Prostate gland (tissue), 2 donors: ENCODE measurements at regions not wholly inside any gene's neighbourhood (a gene's known extent, or its start where the extent isn't known, plus 50 kb on each side); places are given as distances from the start of the nearest gene placed in this dataset.

Source experiments
- POLR2A ChIP-seq: fragments of 450-650 bp; IDR thresholded peaks from one replicate; pipeline ENCODE4 v1.6.1; 2016; ENCODE audit warnings: antibody characterized with exemption, mild to moderate bottlenecking
- POLR2AphosphoS5 ChIP-seq: sonication (generic); formaldehyde crosslinking; IDR thresholded peaks from one replicate; pipeline ENCODE4 v1.6.1; 2017; ENCODE audit warnings: antibody characterized with exemption
- TF ChIP-seq, protein P1 (sequence below), 4 experiments: fragments of 200-600 bp in 2 of 4; fragments of 450-650 bp in 2 of 4; sonication (generic) in 2 of 4; IDR thresholded peaks; 1 replicate in 3 of 4; 2 replicates in 1 of 4; pipeline ENCODE4 v1.5.1; 2016 to 2019; ENCODE audit warnings: antibody characterized with exemption in 4 of 4, mild to moderate bottlenecking in 2 of 4, moderate library complexity in 2 of 4

DNA sequence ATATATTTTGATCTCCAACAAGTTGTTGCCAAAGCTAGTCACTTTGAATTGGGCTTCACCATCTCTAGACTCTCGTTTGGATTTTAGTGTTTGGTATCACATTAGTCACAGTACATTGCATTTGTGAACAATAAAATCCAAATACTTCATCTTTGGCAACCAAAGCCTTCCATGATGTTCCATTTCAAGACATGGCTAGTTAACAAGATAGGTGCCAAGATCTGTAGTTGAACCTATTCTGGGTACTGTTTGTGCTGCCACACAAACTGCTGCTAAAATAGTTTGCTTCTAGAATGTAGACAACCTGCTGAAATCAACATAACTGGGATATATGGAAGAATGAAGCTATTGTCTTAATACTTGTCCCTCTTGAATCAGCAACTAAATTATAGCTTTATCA, 207.5 kb downstream of the LRRC70 start:
- TF ChIP-seq, protein P1, sequence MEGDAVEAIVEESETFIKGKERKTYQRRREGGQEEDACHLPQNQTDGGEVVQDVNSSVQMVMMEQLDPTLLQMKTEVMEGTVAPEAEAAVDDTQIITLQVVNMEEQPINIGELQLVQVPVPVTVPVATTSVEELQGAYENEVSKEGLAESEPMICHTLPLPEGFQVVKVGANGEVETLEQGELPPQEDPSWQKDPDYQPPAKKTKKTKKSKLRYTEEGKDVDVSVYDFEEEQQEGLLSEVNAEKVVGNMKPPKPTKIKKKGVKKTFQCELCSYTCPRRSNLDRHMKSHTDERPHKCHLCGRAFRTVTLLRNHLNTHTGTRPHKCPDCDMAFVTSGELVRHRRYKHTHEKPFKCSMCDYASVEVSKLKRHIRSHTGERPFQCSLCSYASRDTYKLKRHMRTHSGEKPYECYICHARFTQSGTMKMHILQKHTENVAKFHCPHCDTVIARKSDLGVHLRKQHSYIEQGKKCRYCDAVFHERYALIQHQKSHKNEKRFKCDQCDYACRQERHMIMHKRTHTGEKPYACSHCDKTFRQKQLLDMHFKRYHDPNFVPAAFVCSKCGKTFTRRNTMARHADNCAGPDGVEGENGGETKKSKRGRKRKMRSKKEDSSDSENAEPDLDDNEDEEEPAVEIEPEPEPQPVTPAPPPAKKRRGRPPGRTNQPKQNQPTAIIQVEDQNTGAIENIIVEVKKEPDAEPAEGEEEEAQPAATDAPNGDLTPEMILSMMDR (IDR thresholded peaks at IDR 0.05) = no peak
- TF ChIP-seq POLR2AphosphoS5 (no peak), POLR2A (no peak)
